Fibroblast of pulmonary artery (primary cell): ENCODE measurements at regions not wholly inside any gene's neighbourhood (a gene's known extent, or its start where the extent isn't known, plus 50 kb on each side); places are given as distances from the start of the nearest gene placed in this dataset.

Experiments used
- DNase-seq: peaks from one replicate; pipeline ENCODE4 v3.0.0-alpha.2; 2010; ENCODE audit warnings: low read depth
- H3K4me3 ChIP-seq: replicated peaks from 2 replicates; pipeline ENCODE4 v1.5.1; 2011; ENCODE audit warnings: low read depth, mild to moderate bottlenecking, control low read depth, low read length, moderate library complexity
- CTCF ChIP-seq: IDR thresholded peaks from 2 replicates; pipeline ENCODE4 v1.5.1; 2011; ENCODE audit warnings: mild to moderate bottlenecking, control low read depth, low read length, inconsistent platforms; ENCODE audit errors: missing control alignments

- H3K4me3 ChIP-seq = no peak overlapping the region
- TF ChIP-seq CTCF = no peak
- no peak for DNase-seq
Measured at GRCh38 chr17:33942414-33942813, 312.7 kb upstream of the CCL2 start.

- no peak for TF ChIP-seq CTCF
- H3K4me3 ChIP-seq = no peak overlapping the region
- no peak for DNase-seq
Measured at GRCh38 chr17:33944412-33944811, 310.7 kb upstream of the CCL2 start.

DNA sequence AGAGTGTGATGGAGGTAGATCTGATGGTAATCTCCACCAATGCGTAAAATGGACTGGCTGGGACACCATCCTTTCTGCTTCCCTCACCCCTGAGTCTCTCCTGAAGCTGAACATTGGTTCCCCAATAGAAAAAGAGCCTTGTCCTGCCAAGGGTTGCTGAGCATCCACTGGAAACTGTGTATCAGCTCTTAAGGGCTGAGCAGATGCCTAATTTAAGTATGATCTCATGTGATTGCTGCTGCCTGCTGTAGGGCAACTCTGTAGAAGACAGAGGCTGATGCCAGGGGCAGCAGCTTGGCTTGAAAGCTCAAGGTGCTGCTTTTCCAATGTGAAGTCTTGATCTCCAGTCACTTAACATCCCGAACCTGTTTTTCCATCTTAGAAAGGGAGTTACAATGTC lies 310.3 kb upstream of the CCL2 start:
- no peak for TF ChIP-seq CTCF
- H3K4me3 ChIP-seq = no peak overlapping the region
- DNase-seq = no peak

DNA sequence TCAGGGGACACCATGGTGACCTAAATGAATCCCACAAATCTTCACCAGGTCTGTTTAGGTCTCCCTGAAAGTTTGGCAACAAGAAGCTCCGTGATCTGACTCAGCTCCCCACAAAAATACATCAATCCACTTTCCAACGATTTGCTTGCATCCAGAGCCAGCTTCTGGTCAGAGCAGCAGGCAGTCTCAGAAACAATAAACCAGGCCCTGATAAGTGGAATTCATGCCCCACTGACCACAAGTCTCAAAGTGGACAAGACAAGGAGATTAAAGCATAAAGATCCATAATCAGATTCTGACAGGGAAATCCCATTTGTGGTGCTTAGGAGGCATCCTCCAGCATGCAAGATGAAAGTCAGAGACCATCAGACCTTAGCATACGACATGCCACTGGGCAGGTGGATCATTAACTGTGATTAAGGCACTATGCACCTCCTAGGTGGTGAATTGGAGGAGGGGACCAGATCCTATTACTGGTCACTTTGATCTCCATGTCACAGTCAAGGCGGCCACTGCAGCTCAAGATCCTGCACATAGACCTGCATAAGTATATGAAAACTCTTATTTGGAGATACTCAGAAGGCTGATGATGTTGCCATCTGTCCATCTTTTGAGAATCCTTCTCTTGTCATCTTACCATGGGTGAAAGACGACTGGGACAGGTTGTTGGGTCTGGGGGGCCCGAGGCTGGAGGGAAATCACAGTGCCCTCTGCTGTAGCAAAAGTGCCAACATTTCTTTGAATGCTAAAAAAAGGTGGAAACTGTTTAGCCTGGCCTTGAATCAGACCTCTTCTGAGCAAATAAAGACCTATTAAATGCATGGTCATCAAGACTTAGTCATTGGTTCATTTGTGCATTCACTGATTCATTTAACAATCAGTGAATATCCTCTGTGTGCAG lies 309.2 kb upstream of the CCL2 start:
- TF ChIP-seq CTCF = no peak
- DNase-seq = no peak

GRCh38 chr17:33947762-33948161 lies 307.3 kb upstream of the CCL2 start:
- H3K4me3 ChIP-seq = no peak overlapping the region
- no peak for DNase-seq
- no peak for TF ChIP-seq CTCF

More for the DNA sequence above, 309.2 kb upstream of the CCL2 start:
- H3K4me3 ChIP-seq = no peak overlapping the region

- H3K4me3 ChIP-seq = no peak overlapping the region
- TF ChIP-seq CTCF = no peak
- DNase-seq = no peak
Measured at GRCh38 chr17:33948309-33948708, 306.8 kb upstream of the CCL2 start.

GRCh38 chr17:33949100-33949499 lies 306.0 kb upstream of the CCL2 start:
- DNase-seq = no peak
- peak; percentile 4 for TF ChIP-seq CTCF
- no peak overlapping the region for H3K4me3 ChIP-seq
